GM12872 (cell line): ENCODE measurements at regions not wholly inside any gene's neighbourhood (a gene's known extent, or its start where the extent isn't known, plus 50 kb on each side); places are given as distances from the start of the nearest gene placed in this dataset.
A peak's percentile ranks its signal among the peaks of the same experiment; 100 is the strongest.

ENCODE experiments used
- TF ChIP-seq, protein P1 (sequence below): IDR thresholded peaks from 3 replicates; pipeline ENCODE4 v1.5.1; 2011; ENCODE audit warnings: low read depth, mild to moderate bottlenecking, low read length, moderate library complexity; ENCODE audit not compliant: insufficient read depth

GRCh38 chr3:132225664-132226063 lies 91.5 kb upstream of the ACP3 start:
- TF ChIP-seq, protein P1, sequence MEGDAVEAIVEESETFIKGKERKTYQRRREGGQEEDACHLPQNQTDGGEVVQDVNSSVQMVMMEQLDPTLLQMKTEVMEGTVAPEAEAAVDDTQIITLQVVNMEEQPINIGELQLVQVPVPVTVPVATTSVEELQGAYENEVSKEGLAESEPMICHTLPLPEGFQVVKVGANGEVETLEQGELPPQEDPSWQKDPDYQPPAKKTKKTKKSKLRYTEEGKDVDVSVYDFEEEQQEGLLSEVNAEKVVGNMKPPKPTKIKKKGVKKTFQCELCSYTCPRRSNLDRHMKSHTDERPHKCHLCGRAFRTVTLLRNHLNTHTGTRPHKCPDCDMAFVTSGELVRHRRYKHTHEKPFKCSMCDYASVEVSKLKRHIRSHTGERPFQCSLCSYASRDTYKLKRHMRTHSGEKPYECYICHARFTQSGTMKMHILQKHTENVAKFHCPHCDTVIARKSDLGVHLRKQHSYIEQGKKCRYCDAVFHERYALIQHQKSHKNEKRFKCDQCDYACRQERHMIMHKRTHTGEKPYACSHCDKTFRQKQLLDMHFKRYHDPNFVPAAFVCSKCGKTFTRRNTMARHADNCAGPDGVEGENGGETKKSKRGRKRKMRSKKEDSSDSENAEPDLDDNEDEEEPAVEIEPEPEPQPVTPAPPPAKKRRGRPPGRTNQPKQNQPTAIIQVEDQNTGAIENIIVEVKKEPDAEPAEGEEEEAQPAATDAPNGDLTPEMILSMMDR, result no peak

DNA sequence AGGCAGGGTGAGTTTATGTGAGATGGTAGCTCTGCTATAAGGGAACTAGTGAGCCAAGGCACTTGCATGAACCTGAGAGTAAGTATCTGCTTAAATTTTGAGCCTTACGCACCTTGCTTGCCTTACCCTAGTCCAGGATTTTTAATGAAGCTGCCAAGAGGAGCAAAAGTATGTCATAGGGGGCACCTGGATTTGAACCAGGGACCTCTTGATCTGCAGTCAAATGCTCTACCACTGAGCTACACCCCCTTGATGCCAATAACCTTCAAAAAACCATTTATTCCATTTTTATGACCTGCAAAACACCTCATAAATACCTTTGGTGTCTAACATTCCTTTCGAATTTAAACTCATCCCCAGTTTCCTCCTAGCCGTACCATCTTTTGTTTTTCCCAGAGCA lies 88.3 kb upstream of the ACP3 start:
- TF ChIP-seq, protein P1, result no peak

DNA sequence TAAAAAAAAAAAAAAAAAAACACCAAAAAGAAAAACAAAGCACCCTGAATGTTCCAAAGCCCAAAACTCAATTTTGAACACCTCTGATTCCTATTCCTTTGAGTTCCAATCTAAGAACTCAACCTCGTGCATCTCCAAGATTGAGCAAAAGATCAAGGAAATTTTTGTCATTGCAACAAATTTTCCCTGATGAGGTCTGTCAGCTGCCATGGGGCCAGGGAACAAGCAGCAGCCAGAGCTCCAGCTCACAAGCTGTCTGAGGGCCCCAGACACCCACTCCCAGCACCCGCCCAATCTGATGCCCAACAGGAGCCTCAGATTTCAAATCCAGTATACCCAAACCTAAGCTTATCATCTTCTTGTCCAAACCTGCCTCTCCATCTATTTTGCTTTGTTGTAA lies 87.6 kb upstream of the ACP3 start:
- TF ChIP-seq, protein P1, result no peak

DNA sequence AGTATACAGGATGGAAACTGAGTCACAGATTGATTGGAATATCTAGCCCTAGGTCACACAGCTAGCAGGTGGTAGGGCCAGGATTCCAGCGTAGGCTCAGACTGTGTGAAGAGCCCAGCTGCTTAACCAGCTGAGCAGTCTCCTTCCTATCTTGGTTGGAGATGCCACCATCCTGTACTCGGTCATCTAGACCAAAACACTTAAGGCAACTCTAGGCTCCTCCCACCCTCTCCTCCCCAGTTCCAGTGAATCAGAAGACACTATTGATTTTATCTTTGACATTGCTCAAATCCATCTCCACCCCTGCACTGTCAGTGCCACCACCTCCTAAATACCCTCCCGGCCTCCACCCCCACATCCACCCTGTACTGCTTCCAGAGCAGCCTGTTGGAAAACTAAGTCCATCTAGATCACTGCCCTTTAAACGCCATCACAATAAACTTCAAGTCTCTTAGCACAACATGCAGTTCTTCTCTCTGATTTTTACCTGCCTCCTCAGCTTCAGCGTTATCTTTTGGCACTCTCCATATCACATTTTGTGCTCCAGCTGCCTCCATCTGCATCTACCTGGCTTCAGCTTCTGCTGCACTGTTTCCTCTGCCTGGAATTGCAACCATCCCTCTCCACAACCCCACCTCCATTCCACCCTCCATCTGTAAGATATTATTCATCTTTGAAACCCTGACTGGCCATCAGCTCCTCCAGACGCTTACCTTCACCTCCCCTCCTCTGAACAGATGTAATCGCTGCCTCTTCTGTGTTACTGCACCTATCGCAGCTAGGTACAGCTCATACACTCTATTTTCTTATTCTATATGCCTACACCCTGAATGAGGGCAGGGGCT lies 86.8 kb upstream of the ACP3 start:
- TF ChIP-seq, protein P1, result no peak

DNA sequence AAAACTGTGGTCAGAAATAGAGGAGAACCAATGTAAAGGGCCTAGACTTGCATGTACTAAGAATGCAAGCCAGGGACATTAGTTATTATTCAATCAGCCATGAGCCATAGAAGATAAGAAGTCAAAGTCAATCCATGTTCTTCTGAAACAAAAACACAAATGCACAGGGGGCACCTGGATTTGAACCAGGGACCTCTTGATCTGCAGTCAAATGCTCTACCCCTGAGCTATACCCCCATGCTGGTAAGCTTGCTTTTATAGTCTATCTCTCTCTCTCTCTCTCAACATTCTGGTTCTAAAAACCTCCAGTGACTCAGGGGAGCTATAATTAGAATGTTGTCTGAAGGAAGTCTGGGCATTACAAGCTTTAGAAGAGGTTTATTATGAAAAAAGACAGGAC lies 85.6 kb upstream of the ACP3 start:
- TF ChIP-seq, protein P1, result no peak

GRCh38 chr3:132232231-132232792 lies 84.9 kb upstream of the ACP3 start:
- TF ChIP-seq, protein P1, result no peak

DNA sequence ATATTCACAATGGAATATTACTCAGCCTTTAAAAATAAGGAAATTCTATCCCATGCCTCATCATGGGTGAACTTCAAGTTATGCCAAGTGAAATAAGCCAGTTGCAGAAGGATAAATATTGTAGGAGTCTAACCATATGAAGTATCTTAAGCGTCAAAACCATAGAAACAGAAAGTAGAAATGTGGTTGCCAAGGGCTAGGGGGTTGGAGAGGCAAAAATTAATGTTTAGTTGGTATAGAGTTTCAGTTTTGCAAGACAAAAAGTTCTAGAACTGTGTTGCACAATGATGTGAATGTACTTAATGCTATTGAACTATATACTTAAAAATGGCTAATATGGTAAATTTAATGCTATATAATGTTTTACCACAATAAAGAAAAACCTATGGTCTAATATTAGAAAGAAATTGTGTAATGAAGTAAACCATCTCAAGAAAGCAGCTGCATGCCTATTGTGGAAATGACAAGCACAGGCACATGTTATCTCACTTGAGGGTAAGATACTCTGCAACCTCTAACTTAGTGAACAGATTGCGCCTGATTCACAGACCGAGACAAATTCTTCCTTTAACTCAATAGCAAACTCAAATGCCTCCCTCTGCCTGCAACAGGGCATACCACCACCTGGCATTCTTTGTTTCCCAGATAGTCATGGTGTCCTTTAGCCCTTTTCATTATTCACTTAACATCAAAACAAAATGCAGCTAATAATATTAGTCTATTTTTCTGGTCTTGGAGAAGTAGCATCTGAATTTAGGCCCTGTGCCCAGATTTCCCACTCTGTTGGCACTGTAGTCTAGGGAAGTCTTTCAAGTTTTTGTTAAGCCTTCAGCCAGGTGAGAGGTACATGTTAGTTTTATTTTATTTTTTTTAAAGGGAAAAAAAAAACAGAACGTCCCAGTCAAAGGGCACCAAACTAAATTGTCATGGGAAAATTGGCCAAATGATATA lies 80.2 kb upstream of the ACP3 start:
- TF ChIP-seq, protein P1, result 0 out of 3 replicates have a peak, but pooled peaks have one; percentile 2
